ENCODE measurements at regions not wholly inside any gene's neighbourhood (a gene's known extent, or its start where the extent isn't known, plus 50 kb on each side); places are given as distances from the start of the nearest gene placed in this dataset.
A peak's percentile ranks its signal among the peaks of the same experiment; 100 is the strongest.

DNA sequence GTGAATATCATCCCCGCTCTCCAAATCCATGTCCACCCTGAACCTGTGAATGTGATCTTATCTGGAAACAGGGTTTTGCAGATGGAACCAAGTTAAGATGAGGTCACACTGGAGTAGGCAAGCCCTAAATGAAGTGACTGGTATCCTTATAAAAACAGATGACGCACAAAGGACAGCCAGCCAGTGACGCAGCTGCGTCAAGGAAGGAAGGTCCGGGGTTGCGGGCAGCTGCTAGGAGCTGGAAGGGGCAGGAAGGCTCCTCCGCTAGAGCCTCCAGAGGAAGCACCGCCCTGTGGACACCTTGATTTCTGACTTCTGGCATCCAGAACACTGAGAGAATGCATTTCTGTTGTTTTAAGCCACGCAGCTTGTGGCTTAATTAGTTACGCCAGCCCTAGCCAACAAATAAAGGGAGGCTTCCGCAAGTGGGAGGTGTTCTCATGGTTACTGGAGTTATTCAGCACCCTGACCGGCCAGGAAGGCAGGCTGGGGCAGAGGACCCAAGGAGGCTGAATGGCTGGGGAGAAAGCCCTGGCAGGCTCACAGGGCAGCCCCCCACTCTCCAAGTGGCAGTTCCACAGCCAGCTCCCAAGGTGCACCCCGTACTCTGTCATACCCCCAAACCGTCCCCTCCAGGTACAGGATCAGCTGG is 127.6 kb upstream of the NCOR2 start:
- Histone ChIP-seq H2BK120ac (ENCODE audit: low read depth, low read length) (peak overlapping the region; percentile 3; the same call in 1 of the 2 replicates), H2BK20ac (ENCODE audit: low read depth, low read length) (no peak overlapping the region), H4K91ac (ENCODE audit: insufficient read depth, low read depth, low read length) (no peak overlapping the region; the same call in 1 of the 2 replicates), H3K9ac (ENCODE audit: low read depth, low read length) (no peak overlapping the region), H4K8ac (ENCODE audit: low read depth in 2 of 2, low read length in 2 of 2) (peak overlapping the region in 1 of 2 experiments; percentile 2; a peak in 1 of 4 replicates), H3K56ac (ENCODE audit: extremely low read depth, insufficient read depth, low read length) (no peak overlapping the region), H2AK9ac (replicated peaks; ENCODE audit: low read depth, low read length, poor library complexity) (no peak overlapping the region), H3K27me3 (ENCODE audit: control insufficient read depth, insufficient read depth, low read length) (no peaks in the 10 kb centered on the region), H3K4me3 (ENCODE audit: insufficient read depth, low read depth, low read length) (no peak overlapping the region), H3K18ac (ENCODE audit: low read depth, low read length) (no peak overlapping the region), H2BK15ac (ENCODE audit: low read depth, low read length) (no peak overlapping the region), H3K4me1 (ENCODE audit: control insufficient read depth, insufficient read depth, low read length) (no peaks in the 10 kb centered on the region; the same call in 1 of the 2 replicates), H2BK5ac (ENCODE audit: low read depth, low read length, poor library complexity, severe bottlenecking) (no peak overlapping the region), H3K9me1 (ENCODE audit: insufficient read depth, low read length) (no peaks in the 10 kb centered on the region), H3K4ac (ENCODE audit: low read depth, low read length) (no peak overlapping the region; the same call in 1 of the 2 replicates), H2AK5ac (ENCODE audit: low read depth, low read length) (peak overlapping the region; percentile 12; the same call in 1 of the 2 replicates), H3K36me3 (ENCODE audit: control insufficient read depth, insufficient read depth, low read length) (no peaks in the 10 kb centered on the region), H3K4me2 (ENCODE audit: low read depth, low read length) (no peak overlapping the region), H3K23ac (ENCODE audit: low read depth, low read length) (no peak overlapping the region), H4K5ac (ENCODE audit: low read depth, low read length) (no peak overlapping the region), H3K9me3 (ENCODE audit: control insufficient read depth, insufficient read depth, low read length) (peaks cover 12% of the 10 kb centered on the region), H3K27ac (ENCODE audit: insufficient read depth, low read length) (no peak overlapping the region), H3K79me1 (ENCODE audit: low read depth in 1 of 2, low read length in 2 of 2) (no peaks in the 10 kb centered on the region), H2AFZ (replicated peaks; ENCODE audit: low read length, poor library complexity) (peak overlapping the region; percentile 18), H4K20me1 (ENCODE audit: insufficient read depth, low read length) (no peaks in the 10 kb centered on the region), H3K14ac (replicated peaks; ENCODE audit: low read depth, low read length) (no peak overlapping the region)
- WGBS, 2 experiments (ENCODE audit: extremely low coverage in 2 of 2, insufficient read length in 1 of 2), result 62% methylated on average over 8 of the region's 14 CpGs; no CpG with 5 or more reads in 1 of the 2 experiments
- no TSS peak for BruUV-seq (replicated peaks)
- ChIA-PET POLR2A (ENCODE audit: unreplicated experiment) (no interaction called here), CTCF (interaction anchor here (0.5 to 1.1 kb wide), 2 partner anchors 8 to 9 kb away, joined by 3 read pairs; no protein-coding TSS in a partner anchor)
- in situ Hi-C loops (cut with MboI; ENCODE audit: low sequenced_read_pairs) (no loop called here), dilution Hi-C loops (cut with HindIII; ENCODE audit: low sequenced_read_pairs, unreplicated experiment) (no loop called here), intact Hi-C loops (cut with micrococcal nuclease) (no loop called here)
- TF ChIP-seq, protein P1, sequence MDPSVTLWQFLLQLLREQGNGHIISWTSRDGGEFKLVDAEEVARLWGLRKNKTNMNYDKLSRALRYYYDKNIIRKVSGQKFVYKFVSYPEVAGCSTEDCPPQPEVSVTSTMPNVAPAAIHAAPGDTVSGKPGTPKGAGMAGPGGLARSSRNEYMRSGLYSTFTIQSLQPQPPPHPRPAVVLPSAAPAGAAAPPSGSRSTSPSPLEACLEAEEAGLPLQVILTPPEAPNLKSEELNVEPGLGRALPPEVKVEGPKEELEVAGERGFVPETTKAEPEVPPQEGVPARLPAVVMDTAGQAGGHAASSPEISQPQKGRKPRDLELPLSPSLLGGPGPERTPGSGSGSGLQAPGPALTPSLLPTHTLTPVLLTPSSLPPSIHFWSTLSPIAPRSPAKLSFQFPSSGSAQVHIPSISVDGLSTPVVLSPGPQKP (IDR thresholded peaks at IDR 0.05; ENCODE audit: borderline replicate concordance, low read depth, low read length), result no peak
- TF ChIP-seq CEBPB (IDR thresholded peaks at IDR 0.05; ENCODE audit: low read depth, low read length) (no peak), FOS (IDR thresholded peaks at IDR 0.05; ENCODE audit: low read depth, low read length) (no peak), MXI1 (IDR thresholded peaks at IDR 0.05; ENCODE audit: borderline replicate concordance, low read depth, low read length) (no peak), BHLHE40 (IDR thresholded peaks at IDR 0.05; ENCODE audit: low read depth, low read length) (peak; percentile 15; the same call in 1 of the 2 replicates), SMC3 (IDR thresholded peaks at IDR 0.05; ENCODE audit: low read depth, low read length) (0 out of 2 replicates have a peak, but pooled peaks have one; percentile 9)
- TF ChIP-seq, protein P2, sequence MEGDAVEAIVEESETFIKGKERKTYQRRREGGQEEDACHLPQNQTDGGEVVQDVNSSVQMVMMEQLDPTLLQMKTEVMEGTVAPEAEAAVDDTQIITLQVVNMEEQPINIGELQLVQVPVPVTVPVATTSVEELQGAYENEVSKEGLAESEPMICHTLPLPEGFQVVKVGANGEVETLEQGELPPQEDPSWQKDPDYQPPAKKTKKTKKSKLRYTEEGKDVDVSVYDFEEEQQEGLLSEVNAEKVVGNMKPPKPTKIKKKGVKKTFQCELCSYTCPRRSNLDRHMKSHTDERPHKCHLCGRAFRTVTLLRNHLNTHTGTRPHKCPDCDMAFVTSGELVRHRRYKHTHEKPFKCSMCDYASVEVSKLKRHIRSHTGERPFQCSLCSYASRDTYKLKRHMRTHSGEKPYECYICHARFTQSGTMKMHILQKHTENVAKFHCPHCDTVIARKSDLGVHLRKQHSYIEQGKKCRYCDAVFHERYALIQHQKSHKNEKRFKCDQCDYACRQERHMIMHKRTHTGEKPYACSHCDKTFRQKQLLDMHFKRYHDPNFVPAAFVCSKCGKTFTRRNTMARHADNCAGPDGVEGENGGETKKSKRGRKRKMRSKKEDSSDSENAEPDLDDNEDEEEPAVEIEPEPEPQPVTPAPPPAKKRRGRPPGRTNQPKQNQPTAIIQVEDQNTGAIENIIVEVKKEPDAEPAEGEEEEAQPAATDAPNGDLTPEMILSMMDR (conservative IDR thresholded peaks at IDR 0.05; ENCODE audit: low read depth, low read length), result no peak
- DNase-seq, result peak; percentile 91
- ATAC-seq (ENCODE audit: low read depth), result peak; percentile 80

All from IMR-90 (cell line).